Cardiac muscle cell (in vitro differentiated cells and primary cell): ENCODE measurements at regions not wholly inside any gene's neighbourhood (a gene's known extent, or its start where the extent isn't known, plus 50 kb on each side); places are given as distances from the start of the nearest gene placed in this dataset.

Experiments
- DNase-seq, 2 donors: peaks; one replicate each; pipeline versions ENCODE4 v3.0.0 to v3.0.0-alpha.2; 2010 to 2017; ENCODE audit warnings: low read depth in 1 of 2, low spot score in 1 of 2
- H3K27ac ChIP-seq: fragments of 200-600 bp; sonication (generic); 2 replicates; pipeline ENCODE4 v1.5.1; 2016
- H3K27me3 ChIP-seq: fragments of 200-600 bp; sonication (generic); 2 replicates; pipeline ENCODE4 v1.6.0; 2016; ENCODE audit warnings: control low read depth
- H3K36me3 ChIP-seq: fragments of 200-600 bp; sonication (generic); 2 replicates; pipeline ENCODE4 v1.5.1; 2016; ENCODE audit warnings: control low read depth
- H3K4me1 ChIP-seq: fragments of 200-600 bp; sonication (generic); 2 replicates; pipeline ENCODE4 v1.8.1; 2017; ENCODE audit warnings: low read depth, mild to moderate bottlenecking, mixed run types
- H3K4me3 ChIP-seq: fragments of 200-600 bp; sonication (generic); 2 replicates; pipeline ENCODE4 v1.5.1; 2016; ENCODE audit warnings: mild to moderate bottlenecking
- H3K9me3 ChIP-seq: fragments of 200-600 bp; sonication (generic); 2 replicates; pipeline ENCODE4 v1.5.1; 2017; ENCODE audit warnings: low read depth, mild to moderate bottlenecking, control low read depth
- CTCF ChIP-seq: IDR thresholded peaks from 2 replicates; pipeline ENCODE4 v1.5.1; 2012; ENCODE audit warnings: low read depth, mild to moderate bottlenecking, low read length

GRCh38 chrX:63993936-63994335 lies 208.9 kb upstream of the ARHGEF9 start:
- Histone ChIP-seq H3K27ac (no peak overlapping the region), H3K9me3 (no peaks in the 10 kb centered on the region), H3K4me3 (no peak overlapping the region), H3K4me1 (no peaks in the 10 kb centered on the region), H3K27me3 (no peaks in the 10 kb centered on the region), H3K36me3 (no peaks in the 10 kb centered on the region)
- no peak for DNase-seq
- no peak for TF ChIP-seq CTCF

GRCh38 chrX:63985906-63986305 lies 200.9 kb upstream of the ARHGEF9 start:
- H3K27ac ChIP-seq: no peak overlapping the region
- no peaks in the 10 kb centered on the region for H3K4me1 ChIP-seq
- TF ChIP-seq CTCF: no peak
- no peaks in the 10 kb centered on the region for H3K36me3 ChIP-seq
- no peaks in the 10 kb centered on the region for H3K9me3 ChIP-seq
- no peaks in the 10 kb centered on the region for H3K27me3 ChIP-seq
- H3K4me3 ChIP-seq: no peak overlapping the region
- DNase-seq: no peak

GRCh38 chrX:63979480-63979879 lies 194.5 kb upstream of the ARHGEF9 start:
- H3K9me3 ChIP-seq: no peaks in the 10 kb centered on the region
- H3K36me3 ChIP-seq: no peaks in the 10 kb centered on the region
- H3K27ac ChIP-seq: no peak overlapping the region
- H3K4me1 ChIP-seq: no peaks in the 10 kb centered on the region
- H3K4me3 ChIP-seq: no peak overlapping the region
- DNase-seq: no peak
- H3K27me3 ChIP-seq: no peaks in the 10 kb centered on the region
- TF ChIP-seq CTCF: no peak

GRCh38 chrX:63967551-63967950 lies 182.5 kb upstream of the ARHGEF9 start:
- TF ChIP-seq CTCF: no peak
- H3K4me3 ChIP-seq: no peak overlapping the region
- no peak for DNase-seq
- no peaks in the 10 kb centered on the region for H3K27me3 ChIP-seq
- no peak overlapping the region for H3K27ac ChIP-seq
- H3K4me1 ChIP-seq: peaks cover 3% of the 10 kb centered on the region
- H3K9me3 ChIP-seq: peaks cover 3% of the 10 kb centered on the region
- no peaks in the 10 kb centered on the region for H3K36me3 ChIP-seq

- no peaks in the 10 kb centered on the region for H3K36me3 ChIP-seq
- no peak overlapping the region for H3K4me3 ChIP-seq
- peaks cover 7% of the 10 kb centered on the region for H3K4me1 ChIP-seq
- H3K27ac ChIP-seq: no peak overlapping the region
- DNase-seq: no peak
- no peak for TF ChIP-seq CTCF
- H3K27me3 ChIP-seq: no peaks in the 10 kb centered on the region
- H3K9me3 ChIP-seq: no peaks in the 10 kb centered on the region
Observed at GRCh38 chrX:63963095-63963784, 178.2 kb upstream of the ARHGEF9 start.
